Renal pelvis (tissue), 1 donor: ENCODE measurements at regions not wholly inside any gene's neighbourhood (a gene's known extent, or its start where the extent isn't known, plus 50 kb on each side); places are given as distances from the start of the nearest gene placed in this dataset.

Source experiments
- DNase-seq: peaks from one replicate; pipeline ENCODE4 v3.0.0-alpha.2; 2013

DNA sequence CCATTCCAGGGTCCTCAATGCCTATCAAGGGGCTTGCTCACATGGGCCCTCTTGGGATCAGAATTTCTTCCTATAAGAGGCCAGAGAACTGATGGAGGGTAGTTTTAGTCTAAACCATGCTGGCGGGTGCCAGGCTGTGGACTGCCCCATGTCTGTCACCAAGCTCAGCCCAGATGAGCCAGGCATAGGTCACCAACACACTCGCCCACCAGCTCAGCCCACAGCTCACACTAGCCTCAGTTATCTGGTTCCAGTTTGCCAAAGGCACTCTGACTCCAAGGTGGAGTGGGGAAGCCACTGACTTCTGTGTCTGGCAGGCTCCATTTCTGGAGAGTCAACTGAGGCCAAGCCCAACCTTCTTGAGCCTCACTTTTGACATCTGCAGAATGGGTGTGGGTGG is 50.7 kb upstream of the INSYN1 start:
- DNase-seq = no peak

DNA sequence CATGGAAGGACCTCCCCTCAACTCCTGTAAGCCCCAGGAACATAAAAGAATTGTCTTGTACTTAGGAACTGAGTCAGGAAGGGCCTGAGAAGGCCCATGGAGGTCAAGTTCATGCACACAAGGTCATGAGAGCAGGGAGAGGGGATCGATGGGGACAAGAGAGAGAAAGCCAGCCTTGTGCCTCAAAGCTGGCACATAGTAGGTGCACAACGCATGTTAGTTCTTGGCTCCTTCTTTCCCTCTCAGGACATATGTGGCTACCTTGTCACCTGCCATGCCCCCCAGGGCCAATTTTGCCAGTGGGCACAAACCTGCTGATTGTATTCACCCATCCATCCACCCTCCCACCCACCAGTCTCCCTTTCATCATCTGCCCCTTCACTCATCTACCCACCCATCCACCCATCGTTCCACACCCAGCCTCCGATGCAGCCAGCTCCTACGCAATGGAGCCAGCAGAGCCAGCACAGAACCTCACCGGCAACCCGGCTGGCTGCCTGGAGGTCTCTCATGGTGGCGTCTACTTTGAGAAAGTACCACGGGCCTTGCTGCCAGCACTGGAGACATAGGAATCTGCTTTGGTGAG is 52.4 kb upstream of the INSYN1 start:
- no peak for DNase-seq

DNA sequence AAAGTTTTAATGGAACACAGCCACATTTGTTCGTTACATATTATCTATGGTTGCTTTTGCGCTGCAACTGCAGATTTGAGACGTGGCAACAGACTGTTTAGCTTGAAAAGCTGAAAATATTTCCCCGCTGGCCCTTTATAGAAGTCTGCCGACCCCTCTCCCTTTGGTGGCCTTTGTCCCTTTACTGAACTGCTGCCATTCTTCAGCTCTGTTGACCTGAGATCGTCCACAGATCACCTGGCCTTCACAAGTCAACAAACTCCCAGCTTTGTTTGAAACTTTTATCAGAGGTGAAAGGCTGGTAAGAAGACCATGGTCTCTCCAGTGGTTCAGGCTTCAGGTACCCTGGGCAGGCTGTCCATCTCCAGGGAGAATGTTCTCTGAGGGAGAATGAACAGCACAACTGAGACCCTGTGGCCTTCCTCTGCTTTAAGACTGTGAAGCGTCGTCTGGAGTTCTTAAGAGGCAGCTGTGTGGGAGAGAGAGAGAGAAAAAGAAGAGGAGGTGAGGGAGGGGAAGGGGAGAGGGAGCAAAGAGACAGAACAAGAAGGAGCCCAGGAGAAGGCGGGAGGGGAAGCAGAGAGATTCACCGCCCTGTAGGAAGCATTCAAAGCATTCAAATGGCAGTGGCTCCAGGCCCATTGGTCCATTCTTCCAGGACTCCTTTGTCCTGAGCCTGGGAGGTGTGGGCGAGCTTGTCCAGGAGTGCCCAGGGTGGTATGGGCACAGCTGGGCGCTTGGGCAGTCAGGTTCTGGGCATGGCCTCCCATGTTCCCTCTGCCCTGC is 53.7 kb upstream of the INSYN1 start:
- DNase-seq = no peak

DNA sequence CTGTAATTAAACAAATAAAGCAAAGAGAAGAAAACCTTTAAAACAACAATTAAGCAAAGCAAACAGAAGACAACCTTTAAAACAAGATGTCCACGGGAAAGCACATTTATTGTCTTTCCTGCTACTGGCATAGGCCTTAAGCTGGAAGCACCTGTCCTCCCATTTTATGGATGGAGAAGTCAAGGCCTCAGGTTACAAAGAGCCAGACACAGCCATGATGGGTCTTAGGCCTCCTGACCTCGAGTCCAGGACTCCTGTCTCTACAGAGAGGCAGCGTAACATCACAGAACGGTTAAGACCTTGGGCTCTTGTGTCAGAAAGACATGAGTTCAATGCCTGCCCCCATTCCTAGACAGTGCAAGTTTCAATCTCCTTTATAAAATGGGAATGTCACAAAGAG is 54.7 kb upstream of the INSYN1 start:
- DNase-seq = no peak

DNA sequence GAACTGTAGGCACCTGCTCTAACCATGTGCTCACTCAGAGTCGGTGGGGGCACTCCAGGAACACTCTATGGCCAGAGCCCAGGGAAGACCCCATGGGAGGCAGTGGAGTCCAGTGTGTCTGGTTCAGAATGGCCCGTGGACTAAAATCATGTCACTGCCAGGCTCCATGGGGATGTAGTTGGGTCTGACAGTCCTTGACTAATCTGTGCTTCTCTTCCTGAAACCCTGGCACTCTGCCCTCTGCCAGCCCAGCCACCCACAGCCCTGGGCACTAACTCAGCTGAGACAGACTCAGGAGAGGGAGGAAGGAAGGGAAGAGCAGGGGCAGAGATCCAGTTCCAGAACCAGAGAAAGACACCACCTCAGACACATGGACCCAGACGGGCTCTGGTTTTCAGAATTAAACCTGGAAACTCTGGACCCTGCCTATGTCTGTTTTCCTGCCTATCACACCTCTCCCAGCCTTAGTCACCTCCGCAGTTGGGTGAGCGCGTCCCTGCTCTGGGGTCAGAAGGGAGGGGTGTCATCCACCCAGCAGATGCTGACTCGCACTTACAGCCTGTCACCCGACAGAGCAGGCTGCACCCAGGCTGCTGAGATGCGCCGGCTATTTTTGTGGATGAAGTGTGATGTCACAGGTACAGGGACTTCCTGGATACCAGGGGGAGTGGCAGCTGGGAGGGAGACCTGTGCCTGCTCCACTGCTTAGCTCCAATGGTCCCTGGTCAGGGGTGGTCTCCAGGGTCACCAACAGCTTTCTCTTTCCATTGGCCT is 56.8 kb upstream of the INSYN1 start:
- no peak for DNase-seq

DNA sequence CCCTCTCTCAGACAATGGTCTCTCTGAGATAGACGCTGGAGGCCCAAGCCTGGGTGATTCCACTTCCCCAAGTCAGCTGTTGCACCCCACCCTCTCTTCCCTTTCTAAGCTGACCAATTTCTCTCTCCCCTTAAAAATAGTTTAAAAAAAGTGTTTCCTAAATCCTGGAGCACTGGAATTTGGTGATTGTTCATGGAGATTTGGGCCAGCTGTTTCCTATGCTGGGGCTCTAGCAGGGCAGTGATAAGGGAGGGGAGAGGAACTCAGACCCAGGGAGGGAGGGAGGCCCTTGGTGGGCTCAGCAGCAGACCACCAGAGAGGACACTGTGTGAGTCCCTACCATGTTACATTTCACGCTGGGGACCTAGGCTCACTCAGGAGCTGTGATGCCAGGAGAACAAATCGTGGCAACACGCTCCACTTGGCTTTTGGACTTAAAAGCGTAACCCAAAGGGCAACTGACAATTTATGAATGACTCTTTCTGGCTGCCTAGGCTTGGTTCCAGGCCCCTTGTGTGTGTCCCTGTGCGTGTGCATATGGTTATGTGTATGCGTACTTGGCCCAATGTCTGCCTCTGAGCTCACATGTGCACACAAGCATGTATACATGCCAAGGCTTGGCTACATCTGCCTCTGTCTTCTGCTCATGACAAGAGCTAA is 59.8 kb upstream of the INSYN1 start:
- no peak for DNase-seq

DNA sequence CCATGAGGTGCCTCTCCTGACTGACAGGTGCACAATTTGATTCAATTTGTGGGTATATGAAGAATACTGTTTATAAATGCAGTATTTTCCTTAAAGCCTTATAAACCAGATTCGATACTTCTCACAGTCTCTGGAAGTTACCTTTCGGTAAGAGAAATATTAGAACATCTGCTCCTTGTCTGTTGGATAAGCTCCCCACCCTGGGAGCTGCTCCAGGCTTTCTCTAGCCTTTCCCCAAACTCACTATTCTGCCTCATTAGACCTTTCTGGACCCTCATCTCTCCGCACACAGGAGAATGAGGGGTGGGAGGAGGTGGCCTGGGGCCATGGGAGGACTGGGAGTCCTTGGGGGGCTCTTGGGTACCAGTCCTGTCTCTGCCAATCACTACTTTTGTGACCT is 59.8 kb upstream of the TBC1D21 start:
- DNase-seq = no peak

DNA sequence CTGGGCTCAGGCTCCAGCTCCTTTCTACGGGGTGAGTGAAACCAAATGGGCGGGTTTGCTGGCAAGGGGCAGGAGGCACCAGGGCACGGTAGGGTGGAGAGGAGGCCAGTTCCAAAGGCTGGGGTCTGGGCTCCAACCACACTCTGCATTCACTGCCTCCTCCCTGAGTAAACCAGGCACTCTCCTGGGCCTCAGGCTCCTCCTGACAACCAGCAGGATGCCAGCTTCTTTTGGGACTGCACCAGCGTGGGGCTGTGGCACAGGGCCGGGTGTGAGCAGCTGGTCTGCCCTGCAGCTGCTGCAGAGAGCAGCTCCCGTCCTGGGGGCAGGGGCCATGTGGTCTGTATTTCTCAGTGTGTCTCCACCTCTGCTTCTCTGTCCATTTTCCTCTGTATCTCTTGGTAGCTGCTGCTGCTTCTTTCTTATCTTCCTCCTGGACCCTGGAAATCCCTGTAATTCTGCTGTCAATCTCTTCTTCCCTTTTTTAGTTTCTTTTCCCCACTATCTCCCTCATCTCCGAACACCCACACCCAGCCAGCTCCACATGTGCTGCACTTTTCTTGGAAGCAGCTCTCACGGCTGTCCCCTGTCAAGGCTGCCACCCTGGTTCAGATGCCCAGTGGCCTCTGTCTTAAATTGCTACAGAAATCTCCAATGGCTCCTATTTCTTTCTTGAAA is 54.9 kb upstream of the TBC1D21 start:
- no peak for DNase-seq

DNA sequence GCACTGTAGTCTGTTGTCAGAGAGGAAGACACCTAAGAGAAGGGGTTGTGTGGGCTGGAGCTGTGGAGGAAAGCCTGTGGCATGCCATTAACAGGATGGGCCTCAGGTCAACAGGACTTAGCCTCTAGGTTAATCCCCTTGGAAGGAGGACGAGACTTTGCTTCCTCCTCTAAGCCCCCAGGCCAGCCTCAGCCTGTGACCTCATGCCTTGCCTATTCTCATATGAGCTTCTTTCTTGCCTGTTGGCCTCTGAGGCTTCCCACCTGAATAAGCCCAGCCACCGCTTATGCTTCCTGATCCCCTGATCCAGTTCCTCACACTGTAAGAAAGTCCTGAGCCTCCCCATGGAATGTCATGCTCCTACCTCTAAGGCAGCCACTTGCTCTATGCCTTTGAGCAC is 52.2 kb upstream of the TBC1D21 start:
- DNase-seq = no peak

DNA sequence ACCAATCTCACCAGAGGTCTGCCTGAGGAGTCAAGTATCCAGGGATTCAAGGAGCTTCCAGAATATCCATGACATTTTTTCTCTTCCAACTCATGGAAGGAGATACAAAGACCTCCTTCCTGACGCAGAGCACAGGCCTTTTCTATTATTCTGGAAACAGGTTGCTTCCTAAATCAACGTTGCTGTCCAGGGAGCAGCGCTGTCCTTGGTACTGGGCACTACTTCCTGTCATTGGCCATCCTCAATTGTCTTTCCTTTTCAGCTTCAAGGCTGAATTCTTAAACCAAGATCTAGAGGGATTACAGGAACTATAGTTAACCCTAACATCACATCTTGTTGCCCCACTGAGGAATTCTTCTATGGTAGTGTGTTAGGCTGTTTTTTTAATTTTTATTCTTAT is 50.4 kb upstream of the TBC1D21 start:
- DNase-seq = peak; percentile 53
